SH-SY5Y (cell line): ENCODE measurements at regions not wholly inside any gene's neighbourhood (a gene's known extent, or its start where the extent isn't known, plus 50 kb on each side); places are given as distances from the start of the nearest gene placed in this dataset.

Experiments used
- GATA2 ChIP-seq: IDR thresholded peaks from 2 replicates; pipeline ENCODE4 v1.6.1; 2011; ENCODE audit warnings: mild to moderate bottlenecking, low read depth, low read length
- GATA3 ChIP-seq: IDR thresholded peaks from 2 replicates; pipeline ENCODE4 v1.6.1; 2011; ENCODE audit warnings: low read depth, mild to moderate bottlenecking, low read length, moderate library complexity

GRCh38 chr15:29471306-29471705 is 201.7 kb upstream of the NSMCE3 start:
- TF ChIP-seq GATA2 (no peak), GATA3 (no peak)
